Upper lobe of left lung (tissue), 4 donors: ENCODE measurements at regions not wholly inside any gene's neighbourhood (a gene's known extent, or its start where the extent isn't known, plus 50 kb on each side); places are given as distances from the start of the nearest gene placed in this dataset.

Source experiments
- EP300 ChIP-seq, 4 donors: sonication (generic); formaldehyde crosslinking; IDR thresholded peaks; one replicate each; pipeline ENCODE4 v1.5.1; 2017; ENCODE audit warnings: antibody characterized with exemption in 4 of 4, control low read depth in 2 of 4
- TF ChIP-seq, protein P1 (sequence below), 6 experiments: fragments of 450-650 bp in 4 of 6; fragments of 200-600 bp in 2 of 6; sonication (generic) in 2 of 6; IDR thresholded peaks; one replicate each; pipeline ENCODE4 v1.5.1; 2016 to 2019; ENCODE audit warnings: antibody characterized with exemption in 6 of 6

DNA sequence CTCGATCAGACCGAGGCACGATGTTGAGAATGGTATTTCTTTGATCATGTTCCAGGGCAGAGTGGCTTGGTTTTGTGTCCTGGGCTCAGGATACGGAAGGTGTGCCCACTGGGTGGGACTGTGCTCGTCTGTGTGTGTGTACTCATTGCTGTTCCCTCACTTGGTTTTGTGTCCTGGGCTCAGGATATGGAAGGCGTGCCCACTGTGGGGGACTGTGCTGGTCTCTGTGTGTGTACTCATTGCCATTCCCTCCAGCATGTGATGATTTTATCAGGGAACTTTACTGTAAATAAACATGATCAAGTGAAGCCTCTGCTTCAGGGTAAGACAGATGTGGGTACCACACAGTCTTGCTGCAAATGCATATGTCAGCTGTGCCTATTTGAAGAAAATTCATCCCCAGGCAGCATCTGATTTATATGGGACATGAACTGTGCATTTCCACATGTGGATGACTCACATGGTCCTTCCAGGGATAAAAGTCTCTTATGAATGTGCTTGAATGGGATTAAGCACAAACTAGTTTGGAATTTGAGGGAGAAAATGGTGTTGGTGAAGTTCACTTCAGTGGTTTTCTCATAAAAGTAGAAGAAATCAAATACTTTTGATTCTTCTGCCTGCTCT, 274.3 kb downstream of the QKI start:
- TF ChIP-seq, protein P1, sequence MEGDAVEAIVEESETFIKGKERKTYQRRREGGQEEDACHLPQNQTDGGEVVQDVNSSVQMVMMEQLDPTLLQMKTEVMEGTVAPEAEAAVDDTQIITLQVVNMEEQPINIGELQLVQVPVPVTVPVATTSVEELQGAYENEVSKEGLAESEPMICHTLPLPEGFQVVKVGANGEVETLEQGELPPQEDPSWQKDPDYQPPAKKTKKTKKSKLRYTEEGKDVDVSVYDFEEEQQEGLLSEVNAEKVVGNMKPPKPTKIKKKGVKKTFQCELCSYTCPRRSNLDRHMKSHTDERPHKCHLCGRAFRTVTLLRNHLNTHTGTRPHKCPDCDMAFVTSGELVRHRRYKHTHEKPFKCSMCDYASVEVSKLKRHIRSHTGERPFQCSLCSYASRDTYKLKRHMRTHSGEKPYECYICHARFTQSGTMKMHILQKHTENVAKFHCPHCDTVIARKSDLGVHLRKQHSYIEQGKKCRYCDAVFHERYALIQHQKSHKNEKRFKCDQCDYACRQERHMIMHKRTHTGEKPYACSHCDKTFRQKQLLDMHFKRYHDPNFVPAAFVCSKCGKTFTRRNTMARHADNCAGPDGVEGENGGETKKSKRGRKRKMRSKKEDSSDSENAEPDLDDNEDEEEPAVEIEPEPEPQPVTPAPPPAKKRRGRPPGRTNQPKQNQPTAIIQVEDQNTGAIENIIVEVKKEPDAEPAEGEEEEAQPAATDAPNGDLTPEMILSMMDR (IDR thresholded peaks at IDR 0.05): no peak
- no peak for TF ChIP-seq EP300 (IDR thresholded peaks at IDR 0.05)
